Tibial nerve (tissue), 4 donors: ENCODE measurements at regions not wholly inside any gene's neighbourhood (a gene's known extent, or its start where the extent isn't known, plus 50 kb on each side); places are given as distances from the start of the nearest gene placed in this dataset.

Experiments used
- DNase-seq, 2 donors: peaks; one replicate each; pipeline ENCODE4 v3.0.0-alpha.2; 2019; ENCODE audit warnings: low spot score in 2 of 2
- H3K27ac ChIP-seq, 4 donors: fragments of 200-600 bp; sonication (generic) in 3 of 4; one replicate each; pipeline ENCODE4 v1.5.1; 2017 to 2019; ENCODE audit warnings: mild to moderate bottlenecking in 1 of 4
- H3K27me3 ChIP-seq, 2 donors: fragments of 200-600 bp; sonication (generic) in 1 of 2; one replicate each; pipeline versions ENCODE4 v1.5.1 to v1.6.0; 2017 to 2019
- H3K36me3 ChIP-seq, 3 donors: fragments of 200-600 bp; sonication (generic); one replicate each; pipeline ENCODE4 v1.5.1; 2018 to 2019
- H3K4me1 ChIP-seq, 4 donors: fragments of 200-600 bp; sonication (generic) in 3 of 4; one replicate each; pipeline ENCODE4 v1.5.1; 2017 to 2019
- H3K4me3 ChIP-seq, 4 donors: fragments of 200-600 bp; sonication (generic) in 3 of 4; one replicate each; pipeline ENCODE4 v1.5.1; 2017 to 2019; ENCODE audit warnings: mild to moderate bottlenecking in 1 of 4, moderate library complexity in 1 of 4
- H3K9me3 ChIP-seq, 4 donors: fragments of 200-600 bp; sonication (generic) in 3 of 4; one replicate each; pipeline ENCODE4 v1.5.1; 2017 to 2019
- CTCF ChIP-seq, 5 experiments: fragments of 200-600 bp in 3 of 5; fragments of 450-650 bp in 2 of 5; sonication (generic) in 3 of 5; IDR thresholded peaks; one replicate each; pipeline ENCODE4 v1.5.1; 2016 to 2019; ENCODE audit warnings: antibody characterized with exemption in 5 of 5, mild to moderate bottlenecking in 3 of 5, moderate library complexity in 2 of 5
- EP300 ChIP-seq, 2 donors: sonication (generic); formaldehyde crosslinking; IDR thresholded peaks; one replicate each; pipeline ENCODE4 v1.6.1; 2017; ENCODE audit warnings: antibody characterized with exemption in 2 of 2, mild to moderate bottlenecking in 1 of 2
- POLR2A ChIP-seq, 2 donors: fragments of 450-650 bp; IDR thresholded peaks; one replicate each; pipeline ENCODE4 v1.6.1; 2017; ENCODE audit warnings: antibody characterized with exemption in 2 of 2, mild to moderate bottlenecking in 2 of 2, moderate library complexity in 2 of 2
- WGBS, 2 donors: methylation state at CpG; one replicate each; pipeline ENCODE4 v1.1.5; 2018; 5-methylcytosine and 5-hydroxymethylcytosine counted together

GRCh38 chr18:7329016-7329415 is 98.1 kb downstream of the LRRC30 start:
- Histone ChIP-seq H3K36me3 (no peaks in the 10 kb centered on the region), H3K4me3 (no peak overlapping the region), H3K27me3 (no peaks in the 10 kb centered on the region), H3K9me3 (no peaks in the 10 kb centered on the region), H3K27ac (no peak overlapping the region), H3K4me1 (no peaks in the 10 kb centered on the region)
- TF ChIP-seq POLR2A (IDR thresholded peaks at IDR 0.05) (no peak), CTCF (IDR thresholded peaks at IDR 0.05) (no peak), EP300 (IDR thresholded peaks at IDR 0.05) (no peak)
- 34 to 47% methylated on average over 3 of the region's 3 CpGs for WGBS, 2 donors
- DNase-seq, result no peak

- WGBS, 2 donors, result 97 to 100% methylated on average over 1 of the region's 1 CpG
- TF ChIP-seq CTCF (IDR thresholded peaks at IDR 0.05), result no peak
- no peak for TF ChIP-seq EP300 (IDR thresholded peaks at IDR 0.05)
- TF ChIP-seq POLR2A (IDR thresholded peaks at IDR 0.05), result no peak
- Histone ChIP-seq H3K9me3 (no peaks in the 10 kb centered on the region), H3K27ac (no peak overlapping the region), H3K4me3 (no peak overlapping the region), H3K36me3 (no peaks in the 10 kb centered on the region), H3K27me3 (no peaks in the 10 kb centered on the region), H3K4me1 (no peaks in the 10 kb centered on the region)
- DNase-seq, result no peak
Measured at GRCh38 chr18:7332452-7332851, 101.6 kb downstream of the LRRC30 start.

- TF ChIP-seq EP300 (IDR thresholded peaks at IDR 0.05), result no peak
- TF ChIP-seq POLR2A (IDR thresholded peaks at IDR 0.05), result no peak
- no peak for TF ChIP-seq CTCF (IDR thresholded peaks at IDR 0.05)
- WGBS, 2 donors, result 94 to 97% methylated on average over 5 of the region's 5 CpGs
- H3K4me3 ChIP-seq, result no peak overlapping the region
- no peaks in the 10 kb centered on the region for H3K27me3 ChIP-seq
- no peaks in the 10 kb centered on the region for H3K36me3 ChIP-seq
- no peak overlapping the region for H3K27ac ChIP-seq
- no peaks in the 10 kb centered on the region for H3K9me3 ChIP-seq
- H3K4me1 ChIP-seq, result no peaks in the 10 kb centered on the region
- DNase-seq, result no peak
Measured at GRCh38 chr18:7333025-7333562, 102.2 kb downstream of the LRRC30 start.

GRCh38 chr18:7334973-7335568 is 104.2 kb downstream of the LRRC30 start:
- Histone ChIP-seq H3K27me3 (no peaks in the 10 kb centered on the region), H3K4me1 (no peaks in the 10 kb centered on the region), H3K4me3 (no peak overlapping the region), H3K9me3 (no peaks in the 10 kb centered on the region), H3K27ac (no peak overlapping the region), H3K36me3 (no peaks in the 10 kb centered on the region)
- 63 to 68% methylated on average over 3 of the region's 3 CpGs for WGBS, 2 donors
- TF ChIP-seq EP300 (IDR thresholded peaks at IDR 0.05) (no peak), CTCF (IDR thresholded peaks at IDR 0.05) (no peak), POLR2A (IDR thresholded peaks at IDR 0.05) (no peak)
- DNase-seq, result no peak

GRCh38 chr18:7336623-7337022 is 105.7 kb downstream of the LRRC30 start:
- WGBS, 2 donors, result 38 to 58% methylated on average over 1 of the region's 1 CpG
- Histone ChIP-seq H3K4me3 (no peak overlapping the region), H3K4me1 (no peaks in the 10 kb centered on the region), H3K27me3 (no peaks in the 10 kb centered on the region), H3K9me3 (no peaks in the 10 kb centered on the region), H3K36me3 (no peaks in the 10 kb centered on the region), H3K27ac (no peak overlapping the region)
- TF ChIP-seq EP300 (IDR thresholded peaks at IDR 0.05) (no peak), CTCF (IDR thresholded peaks at IDR 0.05) (no peak), POLR2A (IDR thresholded peaks at IDR 0.05) (no peak)
- no peak for DNase-seq
